GM12874 (cell line): ENCODE measurements at regions not wholly inside any gene's neighbourhood (a gene's known extent, or its start where the extent isn't known, plus 50 kb on each side); places are given as distances from the start of the nearest gene placed in this dataset.

ENCODE experiments used
- CTCF ChIP-seq: IDR thresholded peaks from 2 replicates; pipeline ENCODE4 v1.5.1; 2011; ENCODE audit warnings: low read depth, mild to moderate bottlenecking, control low read depth, low read length, moderate library complexity; ENCODE audit not compliant: insufficient read depth

- no peak for TF ChIP-seq CTCF
Observed at GRCh38 chr6:156391061-156391672, 386.0 kb upstream of the ARID1B start.

GRCh38 chr6:156390621-156391020, 386.6 kb upstream of the ARID1B start:
- TF ChIP-seq CTCF, result no peak

- TF ChIP-seq CTCF, result no peak
Observed at GRCh38 chr6:156389296-156389695, 387.9 kb upstream of the ARID1B start.

- TF ChIP-seq CTCF, result no peak
Observed at GRCh38 chr6:156387472-156387871, 389.7 kb upstream of the ARID1B start.

GRCh38 chr6:156383059-156383458, 394.1 kb upstream of the ARID1B start:
- TF ChIP-seq CTCF, result no peak

GRCh38 chr6:156379392-156380289, 397.5 kb upstream of the ARID1B start:
- no peak for TF ChIP-seq CTCF

- TF ChIP-seq CTCF, result 0 out of 2 replicates have a peak, but pooled peaks have one; percentile 14
Observed at GRCh38 chr6:156378853-156379252, 398.3 kb upstream of the ARID1B start.
